Right lobe of liver (tissue), 6 donors: ENCODE measurements at regions not wholly inside any gene's neighbourhood (a gene's known extent, or its start where the extent isn't known, plus 50 kb on each side); places are given as distances from the start of the nearest gene placed in this dataset.

Experiments
- ATAC-seq, 4 donors: fragments of 200-7000 bp; cut with Tn5 transposase; one replicate each; pipeline ENCODE4 v1.9.1; 2020; ENCODE audit warnings: mild to moderate bottlenecking in 4 of 4, moderate library complexity in 4 of 4
- DNase-seq, 3 donors: peaks; one replicate each; pipeline ENCODE4 v3.0.0-alpha.2; 2020
- H3K27ac ChIP-seq, 3 donors: fragments of 200-600 bp; one replicate each; pipeline ENCODE4 v1.8.0; 2022
- H3K27me3 ChIP-seq, 2 donors: fragments of 200-600 bp; one replicate each; pipeline ENCODE4 v1.8.0; 2022
- H3K36me3 ChIP-seq, 4 donors: fragments of 200-600 bp; sonication (generic) in 1 of 4; one replicate each; pipeline versions ENCODE4 v1.5.1 to v1.8.0; 2017 to 2022; ENCODE audit warnings: control low read depth in 1 of 4
- H3K4me1 ChIP-seq, 4 donors: fragments of 200-600 bp; sonication (generic) in 1 of 4; one replicate each; pipeline versions ENCODE4 v1.5.1 to v1.8.0; 2017 to 2022; ENCODE audit warnings: control low read depth in 1 of 4
- H3K4me3 ChIP-seq, 3 donors: fragments of 200-600 bp; one replicate each; pipeline ENCODE4 v1.8.0; 2022
- H3K9me3 ChIP-seq, 4 donors: fragments of 200-600 bp; sonication (generic) in 1 of 4; one replicate each; pipeline versions ENCODE4 v1.5.1 to v1.8.0; 2017 to 2022; ENCODE audit warnings: control low read depth in 1 of 4
- POLR2A ChIP-seq: fragments of 450-650 bp; IDR thresholded peaks from one replicate; pipeline ENCODE4 v1.6.1; 2017; ENCODE audit warnings: antibody characterized with exemption, mild to moderate bottlenecking
- WGBS: methylation state at CpG from one replicate; pipeline ENCODE4 v1.1.6; 2018; ENCODE audit warnings: low coverage, low lambda C conversion rate; ENCODE audit not compliant: insufficient coverage; ENCODE audit errors: missing lambda C conversion rate; 5-methylcytosine and 5-hydroxymethylcytosine counted together
- intact Hi-C, 2 donors: fragments of 100-400 bp; cut with DNase I; formaldehyde crosslinking; loops; one replicate each; pipeline versions ENCODE4 v1.11.2 to v1.14.1; 2022
- TF ChIP-seq, protein P1 (sequence below), 4 donors: fragments of 200-600 bp in 3 of 4; fragments of 450-650 bp in 1 of 4; IDR thresholded peaks; one replicate each; pipeline versions ENCODE4 v1.5.1 to v1.8.0; 2016 to 2022; ENCODE audit warnings: antibody characterized with exemption in 4 of 4, mild to moderate bottlenecking in 2 of 4
- donor health status: DM: no; HTN: yes; CAD: no.
- donor health status: DM: no; HTN: no; CAD: no.
- donor health status: DM: no; HTN: no; CAD: no.
- donor health status: DM: no; HTN: yes; CAD: no.
- donor health status: DM: no; HTN: yes; CAD: no.

DNA sequence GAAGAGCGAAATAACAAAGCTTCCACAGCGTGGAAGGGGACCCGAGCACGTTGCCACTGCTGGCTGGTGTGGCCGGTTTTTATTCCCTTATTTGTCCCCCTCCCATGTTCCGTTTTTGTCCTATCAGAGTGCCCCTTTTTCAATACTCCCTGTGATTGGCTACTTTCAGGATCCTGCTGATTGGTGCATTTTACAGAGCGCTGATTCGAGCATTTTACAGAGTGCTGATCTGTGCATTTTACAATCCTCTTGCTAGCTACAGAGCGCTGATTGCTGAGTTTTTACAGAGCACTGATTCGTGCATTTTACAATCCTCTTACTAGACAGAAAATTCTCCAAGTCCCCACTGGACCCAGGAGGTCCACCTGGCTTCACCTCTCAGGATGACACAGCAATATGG, 250.9 kb upstream of the EPHA5 start:
- ATAC-seq: no peak
- TF ChIP-seq POLR2A: no peak
- TF ChIP-seq, protein P1, sequence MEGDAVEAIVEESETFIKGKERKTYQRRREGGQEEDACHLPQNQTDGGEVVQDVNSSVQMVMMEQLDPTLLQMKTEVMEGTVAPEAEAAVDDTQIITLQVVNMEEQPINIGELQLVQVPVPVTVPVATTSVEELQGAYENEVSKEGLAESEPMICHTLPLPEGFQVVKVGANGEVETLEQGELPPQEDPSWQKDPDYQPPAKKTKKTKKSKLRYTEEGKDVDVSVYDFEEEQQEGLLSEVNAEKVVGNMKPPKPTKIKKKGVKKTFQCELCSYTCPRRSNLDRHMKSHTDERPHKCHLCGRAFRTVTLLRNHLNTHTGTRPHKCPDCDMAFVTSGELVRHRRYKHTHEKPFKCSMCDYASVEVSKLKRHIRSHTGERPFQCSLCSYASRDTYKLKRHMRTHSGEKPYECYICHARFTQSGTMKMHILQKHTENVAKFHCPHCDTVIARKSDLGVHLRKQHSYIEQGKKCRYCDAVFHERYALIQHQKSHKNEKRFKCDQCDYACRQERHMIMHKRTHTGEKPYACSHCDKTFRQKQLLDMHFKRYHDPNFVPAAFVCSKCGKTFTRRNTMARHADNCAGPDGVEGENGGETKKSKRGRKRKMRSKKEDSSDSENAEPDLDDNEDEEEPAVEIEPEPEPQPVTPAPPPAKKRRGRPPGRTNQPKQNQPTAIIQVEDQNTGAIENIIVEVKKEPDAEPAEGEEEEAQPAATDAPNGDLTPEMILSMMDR (IDR thresholded peaks at IDR 0.05): no peak
- no peak for DNase-seq
- Histone ChIP-seq H3K27me3 (no peaks in the 10 kb centered on the region), H3K9me3 (no peaks in the 10 kb centered on the region), H3K4me1 (no peaks in the 10 kb centered on the region), H3K27ac (no peak overlapping the region), H3K36me3 (no peaks in the 10 kb centered on the region), H3K4me3 (no peak overlapping the region)
- 57% methylated on average over 9 of the region's 10 CpGs for WGBS
- intact Hi-C loops: no loop called here

DNA sequence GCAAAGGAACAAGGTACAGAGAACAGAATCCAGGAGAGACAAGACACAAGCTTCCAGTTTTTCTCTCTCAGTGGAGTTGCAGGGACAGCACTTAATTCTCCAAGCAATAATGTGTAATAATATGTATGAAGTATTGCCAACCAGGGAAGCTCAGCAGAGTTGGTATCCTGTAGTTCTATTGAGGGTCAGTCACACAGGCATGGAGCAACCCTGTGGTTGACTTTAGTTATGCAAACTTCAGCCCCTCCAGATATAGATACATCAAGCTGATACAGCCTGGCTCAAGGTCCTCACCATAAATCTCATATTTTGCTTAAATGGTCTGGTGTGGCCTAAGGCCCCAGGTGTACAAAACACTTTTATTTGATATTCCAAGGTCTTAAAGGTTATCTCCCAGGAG, 248.6 kb upstream of the EPHA5 start:
- Histone ChIP-seq H3K36me3 (no peaks in the 10 kb centered on the region), H3K27ac (no peak overlapping the region), H3K9me3 (no peaks in the 10 kb centered on the region), H3K27me3 (no peaks in the 10 kb centered on the region), H3K4me1 (no peaks in the 10 kb centered on the region), H3K4me3 (no peak overlapping the region)
- TF ChIP-seq, protein P1 (IDR thresholded peaks at IDR 0.05): no peak
- TF ChIP-seq POLR2A: no peak
- intact Hi-C loops: no loop called here
- DNase-seq (no peak), ATAC-seq (no peak)

DNA sequence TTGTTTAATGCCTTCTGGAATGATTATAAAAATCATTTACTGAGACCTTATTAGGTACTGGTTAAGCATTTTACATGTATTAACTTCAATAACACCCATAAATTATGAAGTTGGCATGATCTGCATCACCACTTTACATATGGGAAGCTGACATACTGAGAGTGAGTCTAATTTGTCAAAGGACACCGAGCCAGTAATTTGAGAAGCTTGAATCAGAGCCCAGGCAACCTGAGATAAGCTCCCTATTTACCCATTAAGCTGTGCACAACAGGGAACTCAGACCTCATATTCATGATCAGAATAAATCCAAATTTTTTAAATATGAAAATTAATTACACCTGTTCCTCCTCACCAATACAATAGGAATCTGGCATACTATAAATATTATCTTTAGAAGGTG, 247.9 kb upstream of the EPHA5 start:
- no peak for ATAC-seq
- Histone ChIP-seq H3K4me1 (no peaks in the 10 kb centered on the region), H3K36me3 (no peaks in the 10 kb centered on the region), H3K9me3 (no peaks in the 10 kb centered on the region), H3K4me3 (no peak overlapping the region), H3K27me3 (no peaks in the 10 kb centered on the region), H3K27ac (no peak overlapping the region)
- intact Hi-C loops: no loop called here
- TF ChIP-seq, protein P1 (IDR thresholded peaks at IDR 0.05): no peak
- no peak for TF ChIP-seq POLR2A
- WGBS: 0% methylated on average over 1 of the region's 1 CpG
- DNase-seq: no peak

DNA sequence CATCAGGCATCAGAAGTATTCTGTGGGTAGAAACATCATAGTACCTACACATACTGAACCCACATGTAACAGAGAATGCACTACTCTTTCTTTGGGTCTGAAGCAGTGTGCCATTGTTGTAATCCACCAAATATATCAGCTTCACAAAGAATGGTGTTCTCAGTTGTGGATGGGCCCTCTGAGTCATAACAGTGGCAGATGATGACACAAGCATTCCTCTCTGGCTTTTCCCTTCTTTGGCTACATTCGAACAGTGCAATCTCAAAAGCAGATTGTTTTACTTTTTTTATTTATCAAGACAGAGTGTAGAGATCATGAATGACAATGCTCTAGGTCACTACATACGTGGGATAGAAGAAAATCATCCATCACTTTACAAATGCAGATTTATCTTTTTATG, 247.2 kb upstream of the EPHA5 start:
- DNase-seq: no peak
- TF ChIP-seq, protein P1 (IDR thresholded peaks at IDR 0.05): no peak
- TF ChIP-seq POLR2A: no peak
- no peaks in the 10 kb centered on the region for H3K36me3 ChIP-seq
- no peak for ATAC-seq
- WGBS: 16% methylated on average over 2 of the region's 2 CpGs
- intact Hi-C loops: no loop called here
- H3K27ac ChIP-seq: no peak overlapping the region
- no peak overlapping the region for H3K4me3 ChIP-seq
- H3K27me3 ChIP-seq: no peaks in the 10 kb centered on the region
- no peaks in the 10 kb centered on the region for H3K4me1 ChIP-seq
- H3K9me3 ChIP-seq: no peaks in the 10 kb centered on the region

DNA sequence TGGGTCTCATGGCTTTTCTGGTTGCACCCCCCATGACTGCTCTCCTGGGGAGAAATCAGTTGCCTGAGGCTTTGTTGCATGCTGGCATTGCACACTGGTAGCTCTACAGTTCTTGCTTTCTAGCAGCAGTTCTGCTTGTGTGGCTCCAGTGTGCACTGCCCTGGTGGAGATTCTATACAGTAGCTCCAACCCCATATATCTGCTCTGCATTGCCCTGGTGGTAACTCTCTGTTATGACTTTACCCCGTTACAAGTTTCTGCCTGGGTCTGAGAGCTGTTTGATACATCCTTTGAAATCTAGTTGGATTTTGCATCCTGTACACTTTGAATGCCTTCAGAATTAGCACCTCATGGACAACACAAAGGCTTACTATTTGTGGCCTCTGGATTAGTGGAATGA, 241.4 kb upstream of the EPHA5 start:
- WGBS: 11% methylated on average over 1 of the region's 1 CpG
- ATAC-seq: no peak
- TF ChIP-seq, protein P1 (IDR thresholded peaks at IDR 0.05): no peak
- no peak for TF ChIP-seq POLR2A
- no peak for DNase-seq
- Histone ChIP-seq H3K4me1 (no peaks in the 10 kb centered on the region), H3K4me3 (no peak overlapping the region), H3K36me3 (no peaks in the 10 kb centered on the region), H3K27ac (no peak overlapping the region), H3K27me3 (no peaks in the 10 kb centered on the region), H3K9me3 (no peaks in the 10 kb centered on the region)
- intact Hi-C loops: no loop called here
